Choroid plexus epithelial cell (primary cell): ENCODE measurements at regions not wholly inside any gene's neighbourhood (a gene's known extent, or its start where the extent isn't known, plus 50 kb on each side); places are given as distances from the start of the nearest gene placed in this dataset.
"Not testable (repeated sequence)": the region's sequence is repeated elsewhere in the genome, so short reads cannot be mapped to it uniquely, and the experiment has no call there.

Experiments used
- DNase-seq: peaks from one replicate; pipeline ENCODE4 v3.0.0-alpha.2; 2010; ENCODE audit warnings: low read depth
- H3K4me3 ChIP-seq: 2 replicates; pipeline ENCODE4 v1.5.1; 2011; ENCODE audit warnings: low read depth, mild to moderate bottlenecking, control low read depth, low read length, moderate library complexity
- TF ChIP-seq, protein P1 (sequence below): conservative IDR thresholded peaks from 2 replicates; pipeline ENCODE4 v1.5.1; 2011; ENCODE audit warnings: low read depth, mild to moderate bottlenecking, control low read depth, inconsistent platforms, low read length, moderate library complexity

DNA sequence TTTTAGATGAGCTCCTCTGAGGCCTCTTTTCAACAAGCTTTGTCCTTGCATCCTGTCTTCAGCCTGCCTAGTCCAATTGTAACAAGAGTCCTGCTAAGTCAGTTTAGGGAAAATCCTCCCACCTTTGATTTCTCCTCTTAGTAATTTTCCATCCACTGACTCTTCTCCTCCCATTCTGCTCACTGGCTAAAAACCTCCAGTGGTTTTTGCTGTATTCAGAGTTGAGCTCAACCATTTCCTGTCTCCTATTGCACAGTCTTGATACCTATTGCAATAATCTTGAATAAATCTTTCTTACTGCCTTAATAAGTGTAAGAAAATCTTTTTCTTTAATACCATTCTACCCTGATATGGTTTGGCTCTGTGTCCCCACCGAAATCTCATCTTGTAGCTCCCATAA is 117.8 kb upstream of the ENPP6 start:
- peak; percentile 45 for DNase-seq
- H3K4me3 ChIP-seq: no peak overlapping the region
- TF ChIP-seq, protein P1, sequence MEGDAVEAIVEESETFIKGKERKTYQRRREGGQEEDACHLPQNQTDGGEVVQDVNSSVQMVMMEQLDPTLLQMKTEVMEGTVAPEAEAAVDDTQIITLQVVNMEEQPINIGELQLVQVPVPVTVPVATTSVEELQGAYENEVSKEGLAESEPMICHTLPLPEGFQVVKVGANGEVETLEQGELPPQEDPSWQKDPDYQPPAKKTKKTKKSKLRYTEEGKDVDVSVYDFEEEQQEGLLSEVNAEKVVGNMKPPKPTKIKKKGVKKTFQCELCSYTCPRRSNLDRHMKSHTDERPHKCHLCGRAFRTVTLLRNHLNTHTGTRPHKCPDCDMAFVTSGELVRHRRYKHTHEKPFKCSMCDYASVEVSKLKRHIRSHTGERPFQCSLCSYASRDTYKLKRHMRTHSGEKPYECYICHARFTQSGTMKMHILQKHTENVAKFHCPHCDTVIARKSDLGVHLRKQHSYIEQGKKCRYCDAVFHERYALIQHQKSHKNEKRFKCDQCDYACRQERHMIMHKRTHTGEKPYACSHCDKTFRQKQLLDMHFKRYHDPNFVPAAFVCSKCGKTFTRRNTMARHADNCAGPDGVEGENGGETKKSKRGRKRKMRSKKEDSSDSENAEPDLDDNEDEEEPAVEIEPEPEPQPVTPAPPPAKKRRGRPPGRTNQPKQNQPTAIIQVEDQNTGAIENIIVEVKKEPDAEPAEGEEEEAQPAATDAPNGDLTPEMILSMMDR: no peak

- H3K4me3 ChIP-seq, DNase-seq: not testable (repeated sequence)
Observed at GRCh38 chr4:184333446-184333845, 115.8 kb upstream of the ENPP6 start.

- H3K4me3 ChIP-seq: no peak overlapping the region
- peak; percentile 46 for DNase-seq
- TF ChIP-seq, protein P1: no peak
Observed at GRCh38 chr4:184331268-184331995, 113.8 kb upstream of the ENPP6 start.

DNA sequence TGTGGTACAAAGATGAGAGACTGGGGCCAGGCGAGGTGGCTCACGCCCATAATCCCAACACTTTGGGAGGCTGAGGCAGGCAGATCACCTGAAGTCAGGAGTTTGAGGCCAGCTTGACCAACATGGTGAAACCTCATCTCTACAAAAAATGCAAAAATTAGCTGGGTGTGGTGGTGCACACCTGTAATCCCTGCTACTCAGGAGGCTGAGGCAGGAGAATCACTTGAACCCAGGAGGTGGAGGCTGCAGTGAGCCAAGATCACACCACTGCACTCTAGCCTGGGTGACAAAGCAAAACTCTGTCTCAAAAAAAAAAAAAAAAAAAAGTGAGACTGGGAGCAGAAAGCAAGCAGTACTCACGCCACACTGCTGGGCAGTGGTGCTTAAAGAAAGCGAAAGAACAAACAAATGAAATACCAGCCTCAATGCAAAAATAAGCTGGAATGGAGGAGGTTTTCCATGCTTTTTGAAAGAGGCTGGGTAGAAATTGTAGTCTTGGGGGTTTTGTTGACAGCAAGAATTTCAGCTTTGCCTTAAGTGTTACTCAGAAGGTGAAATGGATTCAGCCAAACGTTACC is 112.9 kb upstream of the ENPP6 start:
- DNase-seq, H3K4me3 ChIP-seq: not testable (repeated sequence)

GRCh38 chr4:184329659-184330400 is 112.2 kb upstream of the ENPP6 start:
- TF ChIP-seq, protein P1: no peak
- no peak overlapping the region for H3K4me3 ChIP-seq
- no peak for DNase-seq

DNA sequence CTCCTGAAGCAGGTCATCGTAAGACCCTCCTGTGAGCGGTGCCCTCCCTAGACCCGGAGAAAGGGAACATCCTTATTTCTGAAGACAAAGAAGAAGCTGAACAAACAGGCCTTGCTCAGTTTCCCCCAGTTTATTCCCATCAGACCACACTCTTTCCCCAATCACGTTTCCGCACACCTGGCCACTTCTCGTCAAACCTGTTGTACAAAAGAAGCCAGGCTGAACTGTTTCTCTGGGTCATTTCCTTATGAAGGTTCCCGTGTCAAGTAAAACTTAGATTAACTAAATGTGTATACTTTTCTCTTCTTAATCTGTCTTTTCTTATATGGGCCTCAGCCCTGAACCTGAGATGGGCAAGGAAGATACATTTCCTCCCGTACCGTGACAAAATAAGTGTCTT is 111.6 kb upstream of the ENPP6 start:
- H3K4me3 ChIP-seq: no peak overlapping the region
- TF ChIP-seq, protein P1: no peak
- DNase-seq: no peak

DNA sequence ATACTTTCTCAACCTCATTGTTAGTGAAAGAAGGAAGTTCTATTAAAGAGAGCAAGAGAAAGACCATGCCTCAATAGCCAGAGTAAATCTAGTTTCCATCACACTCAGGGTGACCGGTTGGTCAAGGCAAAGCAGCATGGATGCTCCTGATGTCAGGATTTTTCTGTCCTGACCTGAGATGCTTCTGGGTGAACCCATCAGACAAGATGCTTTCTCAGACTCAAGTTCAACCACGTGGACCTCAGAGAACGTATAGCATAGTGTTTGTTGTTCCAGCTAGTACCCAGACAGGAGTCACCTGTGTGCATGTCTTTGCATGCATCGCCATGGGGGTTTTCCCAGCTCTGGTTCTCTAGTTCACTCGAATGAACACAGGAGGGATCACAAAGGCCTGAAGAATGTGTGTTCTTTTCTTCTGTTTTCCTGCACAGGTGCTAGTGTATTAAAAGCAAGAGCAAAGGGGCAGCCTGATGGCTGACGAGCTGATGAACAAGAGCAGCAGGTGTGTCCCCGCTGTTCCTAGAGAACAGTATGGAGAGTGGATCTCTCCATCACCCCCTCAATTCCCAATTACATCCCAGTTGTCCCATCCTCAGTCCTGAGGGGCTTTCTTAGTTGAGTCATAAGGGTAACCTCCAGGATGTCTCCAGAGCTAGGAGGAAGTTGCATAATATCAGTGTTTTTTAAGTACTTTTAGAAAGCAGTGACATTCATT is 110.5 kb upstream of the ENPP6 start:
- DNase-seq: no peak
- H3K4me3 ChIP-seq: no peak overlapping the region
- TF ChIP-seq, protein P1: no peak
